K562 (cell line): ENCODE measurements at regions not wholly inside any gene's neighbourhood (a gene's known extent, or its start where the extent isn't known, plus 50 kb on each side); places are given as distances from the start of the nearest gene placed in this dataset.
A peak's percentile ranks its signal among the peaks of the same experiment; 100 is the strongest.

Source experiments
- ATAC-seq: fragments of 200-7000 bp; cut with Tn5 transposase; 3 replicates; pipeline ENCODE4 v1.9.1; 2020; ENCODE audit warnings: moderate library complexity
- BruUV-seq: library from RNA; stranded (reverse); fragments of 400-500 nt; replicated peaks from 2 replicates; lab custom pipeline; 2021; lab: Mats Ljungman, UMichigan
- CTCF ChIA-PET: fragments of 300-600 bp; formaldehyde crosslinking; extraction: SDS; loops from one replicate; lab custom pipeline; 2021; ENCODE audit warnings: low intra/inter-chr PET ratio; lab: Yijun Ruan, JAX
- POLR2A ChIA-PET: fragments of 300-600, 350-650 bp; sonication (Branson Sonifier 250); formaldehyde crosslinking; extraction: SDS; loops from one replicate; lab custom pipeline; 2021; ENCODE audit warnings: antibody characterized with exemption, inconsistent platforms; lab: Yijun Ruan, JAX
- DNase-seq, 4 experiments: peaks; one replicate each; pipeline versions ENCODE4 v3.0.0 to v3.0.0-alpha.2; 2011 to 2018; ENCODE audit warnings: low spot score in 3 of 4, mixed read lengths in 3 of 4; ENCODE audit errors: extremely low read depth in 1 of 4
- FAIRE-seq: peaks from 2 replicates; lab custom pipeline; 2011; peaks lifted over from hg19 to GRCh38; lab: Jason Lieb, UNC
- H2AFZ ChIP-seq: 2 replicates; pipeline ENCODE4 v1.6.0; 2011; ENCODE audit warnings: low read depth, low read length, control low read depth, inconsistent platforms
- H3K27ac ChIP-seq: fragments of 200-600 bp; 3 replicates; pipeline ENCODE4 v1.8.0; 2011; ENCODE audit warnings: low read depth, mild to moderate bottlenecking, control low read depth, inconsistent platforms, low read length, moderate library complexity, mixed read lengths; ENCODE audit errors: extremely low read depth
- H3K27me3 ChIP-seq, 2 experiments: fragments of 300-600 bp in 1 of 2; 2 replicates in 1 of 2; 3 replicates in 1 of 2; pipeline versions ENCODE4 v1.6.0 to v1.8.0; 2011; ENCODE audit warnings: inconsistent platforms in 2 of 2, low read length in 2 of 2, mild to moderate bottlenecking in 1 of 2, mixed read lengths in 1 of 2, moderate library complexity in 1 of 2; ENCODE audit not compliant: control insufficient read depth in 2 of 2, insufficient read depth in 2 of 2
- H3K36me3 ChIP-seq: fragments of 300-600 bp; 3 replicates; pipeline ENCODE4 v1.8.0; 2011; ENCODE audit warnings: mild to moderate bottlenecking, low read length, inconsistent platforms; ENCODE audit not compliant: control insufficient read depth, insufficient read depth
- H3K4me1 ChIP-seq, 2 experiments: fragments of 200-600 bp in 1 of 2; replicated peaks in 1 of 2; 2 replicates in 1 of 2; 3 replicates in 1 of 2; pipeline versions ENCODE4 v1.5.1 to v1.8.0; 2011; ENCODE audit warnings: inconsistent platforms in 2 of 2, low read length in 2 of 2, mild to moderate bottlenecking in 1 of 2, mixed read lengths in 1 of 2, moderate library complexity in 1 of 2; ENCODE audit not compliant: control insufficient read depth in 2 of 2, insufficient read depth in 2 of 2
- H3K4me2 ChIP-seq: 2 replicates; pipeline ENCODE4 v1.6.1; 2011; ENCODE audit warnings: low read length, control low read depth, inconsistent platforms, mixed read lengths; ENCODE audit not compliant: insufficient read depth
- H3K4me3 ChIP-seq: fragments of 200-600 bp; sonication (generic), shearing (Covaris generic); 2 replicates; pipeline ENCODE4 v1.5.1; 2016; ENCODE audit warnings: control low read depth, inconsistent platforms
- H3K79me2 ChIP-seq: fragments of 200-600 bp; 3 replicates; pipeline ENCODE4 v1.8.0; 2011; ENCODE audit warnings: low read length, inconsistent platforms; ENCODE audit not compliant: control insufficient read depth, insufficient read depth
- H3K9ac ChIP-seq, 2 experiments: 2 replicates each; pipeline versions ENCODE4 v1.6.0 to v1.6.1; 2011; ENCODE audit warnings: low read depth in 2 of 2, low read length in 2 of 2, control low read depth in 1 of 2, inconsistent platforms in 1 of 2, mild to moderate bottlenecking in 1 of 2, mixed read lengths in 1 of 2; ENCODE audit not compliant: insufficient read depth in 1 of 2
- H3K9me1 ChIP-seq: one replicate; pipeline ENCODE4 v1.6.0; 2011; ENCODE audit warnings: inconsistent platforms, mild to moderate bottlenecking, low read length, moderate library complexity; ENCODE audit not compliant: control insufficient read depth, insufficient read depth
- H3K9me3 ChIP-seq: replicated peaks from 2 replicates; pipeline ENCODE4 v1.5.1; 2011; ENCODE audit warnings: low read depth, low read length, inconsistent platforms; ENCODE audit not compliant: control insufficient read depth, insufficient read depth
- H4K20me1 ChIP-seq: replicated peaks from 2 replicates; pipeline ENCODE4 v1.6.1; 2011; ENCODE audit warnings: low read length, inconsistent platforms, mixed read lengths; ENCODE audit not compliant: control insufficient read depth, insufficient read depth
- ARID1B ChIP-seq: fragments of 450-650 bp; IDR thresholded peaks from 2 replicates; pipeline ENCODE4 v1.6.1; 2016; ENCODE audit warnings: antibody characterized with exemption, mild to moderate bottlenecking, inconsistent platforms
- BCOR ChIP-seq: fragments of 450-650 bp; IDR thresholded peaks from 2 replicates; pipeline ENCODE4 v1.6.1; 2016
- C11orf30 ChIP-seq: fragments of 450-650 bp; IDR thresholded peaks from 2 replicates; pipeline ENCODE4 v1.6.1; 2016; ENCODE audit warnings: low read depth, mild to moderate bottlenecking
- CREB3L1 ChIP-seq: fragments of 450-650 bp; IDR thresholded peaks from 2 replicates; pipeline ENCODE4 v1.6.1; 2014; ENCODE audit warnings: low read depth, mild to moderate bottlenecking, moderate library complexity, borderline replicate concordance
- FOXK1 ChIP-seq: sonication (generic); formaldehyde crosslinking; IDR thresholded peaks from 2 replicates; pipeline ENCODE4 v1.8.0; 2022; ENCODE audit warnings: missing genetic modification reagents, mild to moderate bottlenecking, borderline replicate concordance
- NFIC ChIP-seq: fragments of 450-650 bp; IDR thresholded peaks from 2 replicates; pipeline ENCODE4 v1.6.1; 2017; ENCODE audit warnings: mild to moderate bottlenecking, inconsistent platforms
- POLR2AphosphoS2 ChIP-seq: IDR thresholded peaks from 2 replicates; pipeline ENCODE4 v1.6.1; 2012; ENCODE audit warnings: low read length, improper control_type of control experiment
- PTRF ChIP-seq: fragments of 450-650 bp; IDR thresholded peaks from 2 replicates; pipeline ENCODE4 v1.6.1; 2016; ENCODE audit warnings: mild to moderate bottlenecking, missing genetic modification characterization, missing compliant biosample characterization
- RBM25 ChIP-seq: fragments of 200-400 bp; formaldehyde crosslinking; IDR thresholded peaks from 2 replicates; pipeline ENCODE4 v1.6.1; 2018; ENCODE audit warnings: low read length, low read depth, moderate library complexity; ENCODE audit not compliant: severe bottlenecking
- RFX7 ChIP-seq: fragments of 250-450 bp; sonication (Bioruptor Pico); IDR thresholded peaks from 2 replicates; pipeline ENCODE4 v1.5.1; 2021; ENCODE audit warnings: mild to moderate bottlenecking
- U2AF2 ChIP-seq: fragments of 200-400 bp; formaldehyde crosslinking; optimal IDR thresholded peaks from 2 replicates; pipeline ENCODE3; 2017; ENCODE audit warnings: low read depth, mild to moderate bottlenecking, low read length
- USF2 ChIP-seq: sonication (generic); formaldehyde crosslinking; IDR thresholded peaks from 2 replicates; pipeline ENCODE4 v1.5.0; 2020; ENCODE audit warnings: missing genetic modification reagents
- ZFPM2 ChIP-seq: fragments of 250-450 bp; sonication (Bioruptor Pico); IDR thresholded peaks from 2 replicates; pipeline ENCODE4 v1.5.1; 2022; ENCODE audit warnings: mild to moderate bottlenecking
- ZNF146 ChIP-seq: IDR thresholded peaks from one replicate; pipeline ENCODE4 v1.6.1; 2018; ENCODE audit warnings: missing compliant biosample characterization; ENCODE audit not compliant: unreplicated experiment
- ZNF75A ChIP-seq: fragments of 450-650 bp; formaldehyde crosslinking; IDR thresholded peaks from 2 replicates; pipeline ENCODE4 v1.4.0; 2020; ENCODE audit warnings: mild to moderate bottlenecking
- in situ Hi-C: fragments of 300-500 bp; cut with MboI; formaldehyde crosslinking; loops from 4 replicates; pipeline ENCODE4 v1.15.0; 2018; ENCODE audit warnings: inconsistent platforms, mixed read lengths
- intact Hi-C: fragments of 100-400 bp; cut with micrococcal nuclease; formaldehyde crosslinking; loops from 2 replicates; pipeline ENCODE4 v1.14.2; 2022

- Histone ChIP-seq H4K20me1 (no peaks in the 10 kb centered on the region), H3K79me2 (no peaks in the 10 kb centered on the region), H3K4me3 (no peak overlapping the region), H3K36me3 (no peaks in the 10 kb centered on the region), H2AFZ (no peak overlapping the region), H3K9me1 (no peaks in the 10 kb centered on the region), H3K27ac (no peak overlapping the region), H3K9me3 (no peaks in the 10 kb centered on the region), H3K9ac (no peak overlapping the region), H3K4me1 (no peaks in the 10 kb centered on the region)
- BruUV-seq = no TSS peak
- DNase-seq (no peak), ATAC-seq (no peak), FAIRE-seq (no peak)
- ChIA-PET POLR2A (no interaction called here), CTCF (no interaction called here)
- intact Hi-C loops = no loop called here
- in situ Hi-C loops = no loop called here
- no peak for TF ChIP-seq ARID1B
- no peak for TF ChIP-seq U2AF2
- no peak for TF ChIP-seq ZFPM2
- TF ChIP-seq RFX7 (CRISPR knock-in tag) = no peak
- TF ChIP-seq C11orf30 = no peak
- TF ChIP-seq PTRF (tag) = no peak
- TF ChIP-seq FOXK1 = no peak
- no peak for TF ChIP-seq POLR2AphosphoS2
- no peak for TF ChIP-seq CREB3L1
- peak; percentile 59 for TF ChIP-seq RBM25
- no peak for TF ChIP-seq USF2 (CRISPR knock-in tag)
- TF ChIP-seq NFIC = no peak
- peak; percentile 26; the same call in 1 of the 2 replicates for TF ChIP-seq BCOR
- TF ChIP-seq ZNF75A = no peak
- peak; percentile 96 for TF ChIP-seq ZNF146 (CRISPR knock-in tag)
- TF ChIP-seq, all 486 proteins: peak for 3
- no peaks in the 10 kb centered on the region for H3K27me3 ChIP-seq
- no peak overlapping the region for H3K4me2 ChIP-seq
Measured at GRCh38 chr13:50729177-50729576, 114.3 kb downstream of the DLEU7 start.
